ENCODE measurements at regions not wholly inside any gene's neighbourhood (a gene's known extent, or its start where the extent isn't known, plus 50 kb on each side); places are given as distances from the start of the nearest gene placed in this dataset.
"Not testable (repeated sequence)": the region's sequence is repeated elsewhere in the genome, so short reads cannot be mapped to it uniquely, and the experiment has no call there.

DNA sequence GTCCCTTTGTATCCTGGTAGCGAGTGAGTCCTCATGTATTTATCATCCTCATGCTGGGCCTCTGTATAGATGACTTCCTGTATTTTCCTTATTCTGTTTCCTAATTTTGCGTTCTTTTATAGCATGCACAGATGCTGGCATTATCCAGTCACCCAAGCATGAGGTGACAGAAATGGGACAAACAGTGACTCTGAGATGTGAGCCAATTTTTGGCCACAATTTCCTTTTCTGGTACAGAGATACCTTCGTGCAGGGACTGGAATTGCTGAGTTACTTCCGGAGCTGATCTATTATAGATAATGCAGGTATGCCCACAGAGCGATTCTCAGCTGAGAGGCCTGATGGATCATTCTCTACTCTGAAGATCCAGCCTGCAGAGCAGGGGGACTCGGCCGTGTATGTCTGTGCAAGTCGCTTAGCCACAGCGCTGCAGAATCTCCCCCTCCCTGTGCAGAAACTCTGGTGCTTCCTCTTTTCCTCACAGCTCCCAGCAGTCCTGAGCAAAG, 183.1 kb upstream of the PRSS58 start:
- no peak for DNase-seq (ENCODE audit: low read depth)

DNA sequence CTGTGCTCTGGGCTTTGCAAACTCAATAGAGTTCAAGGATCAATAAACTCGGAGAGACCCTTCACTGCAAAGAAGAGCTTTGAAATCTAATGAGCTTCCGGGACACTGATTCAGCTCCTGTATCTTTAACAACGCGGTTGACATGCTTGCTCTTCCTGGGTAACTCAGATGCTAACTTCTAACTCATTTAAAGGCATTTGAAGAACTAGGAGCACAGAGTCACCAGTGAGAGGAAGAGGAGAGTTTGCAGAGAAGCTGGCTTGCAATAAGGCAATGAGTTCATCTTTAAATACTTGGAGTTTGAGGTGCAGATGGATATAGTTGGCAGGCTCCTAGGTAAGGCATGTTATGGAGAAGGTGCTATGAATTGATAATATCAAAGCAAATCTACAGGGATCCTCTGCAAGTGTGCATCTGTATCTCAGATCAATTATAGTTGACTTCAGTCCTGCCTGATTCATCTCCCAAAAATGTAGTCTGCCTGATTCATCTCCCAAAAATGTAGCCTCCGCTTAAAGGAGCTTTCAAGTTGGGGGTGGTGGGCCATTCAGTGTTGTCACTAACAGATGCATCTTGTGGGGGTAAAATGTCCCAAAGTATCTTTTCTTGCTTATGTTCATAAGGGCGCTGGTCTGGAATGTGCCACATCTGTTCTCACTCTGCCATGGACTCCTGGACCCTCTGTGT, 182.5 kb upstream of the PRSS58 start:
- DNase-seq (ENCODE audit: low read depth), result peak; percentile 91

DNA sequence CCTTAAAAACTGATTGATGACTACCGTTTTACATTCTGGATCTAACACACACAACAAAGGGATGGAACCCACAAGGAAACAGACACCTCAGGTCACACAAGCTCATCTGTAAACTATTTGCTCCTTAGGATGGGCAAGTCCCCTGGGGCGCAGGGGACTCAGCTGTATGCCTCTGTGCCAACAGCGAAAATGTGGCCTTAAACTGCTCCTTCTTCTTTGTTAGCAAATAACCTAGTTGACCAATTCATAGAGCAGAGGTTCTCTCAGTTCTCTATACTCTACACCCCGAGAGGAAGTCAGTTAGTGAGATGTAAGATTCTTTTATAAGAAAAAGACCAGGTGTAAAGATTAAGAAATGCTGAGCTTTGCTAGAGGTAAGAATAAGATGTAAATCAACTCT, 181.9 kb upstream of the PRSS58 start:
- DNase-seq (ENCODE audit: low read depth), result no peak

DNA sequence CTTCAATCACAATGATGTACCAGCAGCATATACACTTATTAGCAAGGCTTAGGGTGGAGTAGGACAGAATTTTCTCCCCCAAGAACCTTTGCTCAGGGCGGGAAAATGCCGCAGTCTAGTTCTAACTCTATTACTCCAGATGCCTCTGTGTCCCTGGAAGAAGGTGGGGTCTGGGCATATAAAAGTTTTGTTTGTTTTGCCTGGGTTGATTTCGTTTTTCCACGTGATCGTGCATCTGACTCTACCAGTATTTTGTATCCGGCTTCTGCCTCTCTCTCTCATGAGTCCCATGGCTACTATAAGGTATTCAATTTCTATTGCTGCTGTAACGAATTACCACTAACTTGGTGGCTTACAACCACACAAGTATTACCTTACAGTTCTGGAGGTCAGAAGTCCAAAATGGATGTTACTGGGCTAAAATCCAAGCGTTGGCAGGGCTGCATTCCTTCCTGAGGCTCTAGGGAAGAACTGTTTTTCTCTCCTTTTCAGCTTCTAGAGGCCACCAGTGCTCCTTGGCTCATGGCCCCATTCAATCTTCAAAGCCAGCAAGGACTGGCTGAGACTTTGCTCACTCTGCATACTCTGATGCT, 181.2 kb upstream of the PRSS58 start:
- peak; percentile 63 for DNase-seq (ENCODE audit: low read depth)

DNA sequence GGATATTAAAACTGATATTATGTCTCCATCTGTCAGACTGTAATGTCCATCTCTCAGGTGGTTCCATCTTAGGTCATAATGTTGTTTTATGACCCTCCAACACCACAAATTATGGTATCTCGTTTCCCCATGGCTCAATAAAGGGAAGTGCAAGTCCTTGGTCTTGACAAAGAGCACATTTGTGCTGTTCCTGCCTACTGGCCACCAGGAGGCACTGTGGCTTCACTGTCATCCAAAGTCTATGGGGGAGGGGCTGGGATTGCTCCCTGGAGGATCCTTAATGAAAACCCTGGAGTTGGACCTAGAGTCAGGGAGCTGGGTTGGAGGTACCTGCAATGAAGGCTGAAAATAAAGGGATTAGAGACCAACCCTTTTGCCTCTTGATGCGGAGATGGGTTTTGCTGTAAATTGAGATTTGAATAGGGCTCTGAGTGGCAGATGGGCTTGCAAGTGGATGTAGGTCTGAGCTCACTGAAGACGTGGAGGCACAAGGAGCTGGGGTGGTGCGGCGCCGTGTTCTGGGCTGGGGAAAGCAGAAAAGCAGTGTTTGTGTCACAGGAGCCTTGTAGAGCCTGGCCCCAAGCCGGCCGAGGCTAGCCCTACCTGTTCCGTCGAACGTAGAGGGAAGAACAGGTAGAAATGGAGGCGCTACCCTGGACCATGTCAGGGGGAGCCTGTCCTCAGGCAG, 180.5 kb upstream of the PRSS58 start:
- DNase-seq (ENCODE audit: low read depth), result peak; percentile 74

DNA sequence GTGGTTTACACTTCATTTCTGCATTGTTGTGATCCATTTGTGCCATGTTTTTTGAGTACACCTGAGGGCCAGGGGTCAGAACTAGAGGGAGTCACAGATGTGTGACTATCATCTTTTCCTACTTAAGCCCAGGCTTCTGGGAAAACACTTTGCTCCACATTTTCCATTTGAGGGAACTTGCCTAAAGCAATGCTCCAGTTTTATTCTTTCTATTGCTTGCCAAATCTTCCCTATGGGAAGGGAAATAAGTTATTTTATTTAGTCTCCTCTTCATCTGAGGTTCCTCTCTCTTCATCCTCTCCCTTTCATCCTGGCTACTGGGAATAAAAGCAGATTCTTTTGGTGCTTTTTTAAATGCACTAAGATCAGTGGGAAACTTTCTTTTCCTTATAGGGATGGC, 179.9 kb upstream of the PRSS58 start:
- no peak for DNase-seq (ENCODE audit: low read depth)

DNA sequence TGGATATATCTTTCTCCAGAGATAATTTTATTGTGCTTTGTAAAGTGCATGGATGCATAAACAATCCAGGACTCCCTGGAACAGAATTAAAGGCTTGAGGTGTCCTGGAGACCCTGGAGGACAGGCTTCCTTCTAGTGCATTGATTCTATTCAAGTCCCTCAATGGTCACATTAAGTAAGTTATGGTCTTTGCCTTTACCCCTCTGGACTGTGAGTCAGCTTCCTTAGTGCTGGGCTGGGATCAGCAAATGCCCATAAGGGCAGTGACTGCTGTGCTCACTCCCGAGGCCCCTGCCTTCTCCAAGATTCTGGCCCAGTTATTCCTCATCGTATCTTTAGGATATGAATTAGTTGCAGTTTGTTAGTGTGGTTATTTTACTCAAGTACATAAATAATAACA, 178.7 kb upstream of the PRSS58 start:
- peak; percentile 36 for DNase-seq (ENCODE audit: low read depth)

DNA sequence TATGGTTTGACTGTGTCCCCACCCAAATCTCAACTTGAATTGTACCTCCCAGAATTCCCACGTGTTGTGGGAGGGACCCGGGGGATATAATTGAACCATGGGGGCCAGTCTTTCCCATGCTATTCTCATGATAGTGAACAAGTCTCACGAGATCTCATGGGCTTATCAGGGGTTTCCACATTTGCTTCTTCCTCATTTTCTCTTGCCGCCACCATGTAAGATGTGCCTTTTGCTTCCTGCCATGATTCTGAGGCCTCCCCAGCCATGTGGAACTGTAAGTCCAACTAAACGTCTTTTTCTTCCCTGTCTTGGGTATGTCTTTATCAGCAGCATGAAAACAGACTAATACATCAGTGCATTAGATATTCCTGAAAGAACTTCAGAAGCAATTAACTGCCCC, 177.7 kb upstream of the PRSS58 start:
- DNase-seq (ENCODE audit: low read depth), result not testable (repeated sequence)

DNA sequence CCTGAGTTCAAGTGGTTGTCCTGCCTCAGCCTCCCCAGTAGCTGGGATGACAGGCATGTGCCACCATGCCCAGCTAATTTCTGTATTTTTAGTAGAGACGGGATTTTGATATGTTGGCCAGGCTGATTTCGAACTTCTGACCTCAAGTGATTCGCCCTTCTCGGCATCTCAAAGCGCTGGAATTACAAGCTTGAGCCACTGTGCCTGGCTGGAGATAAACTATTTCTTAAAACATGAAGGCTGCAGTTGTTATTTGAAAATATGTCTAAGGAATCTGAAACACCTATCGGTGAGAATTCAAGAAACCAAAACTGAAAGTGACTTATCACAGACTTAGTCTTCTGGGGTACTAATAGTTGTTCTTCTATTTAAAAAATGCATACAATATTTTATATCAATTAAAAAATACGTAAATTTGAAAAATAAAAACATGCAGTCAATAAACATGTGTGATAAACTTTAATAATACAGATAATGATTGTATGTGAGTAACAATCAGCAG, 176.9 kb upstream of the PRSS58 start:
- no peak for DNase-seq (ENCODE audit: low read depth)

DNA sequence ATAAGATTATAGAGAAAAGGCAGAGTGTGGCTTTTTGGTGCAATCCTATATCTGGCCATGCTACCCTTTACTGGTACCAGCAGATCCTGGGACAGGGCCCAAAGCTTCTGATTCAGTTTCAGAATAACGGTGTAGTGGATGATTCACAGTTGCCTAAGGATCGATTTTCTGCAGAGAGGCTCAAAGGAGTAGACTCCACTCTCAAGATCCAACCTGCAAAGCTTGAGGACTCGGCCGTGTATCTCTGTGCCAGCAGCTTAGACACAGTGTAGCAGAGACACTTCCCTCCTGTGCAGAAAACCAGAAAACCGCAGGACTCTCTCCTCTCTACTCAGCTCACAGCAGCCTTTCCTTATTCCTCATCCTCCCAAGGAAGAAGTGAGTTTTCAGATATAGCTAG, 176.3 kb upstream of the PRSS58 start:
- not testable (repeated sequence) for DNase-seq (ENCODE audit: low read depth)

DNA sequence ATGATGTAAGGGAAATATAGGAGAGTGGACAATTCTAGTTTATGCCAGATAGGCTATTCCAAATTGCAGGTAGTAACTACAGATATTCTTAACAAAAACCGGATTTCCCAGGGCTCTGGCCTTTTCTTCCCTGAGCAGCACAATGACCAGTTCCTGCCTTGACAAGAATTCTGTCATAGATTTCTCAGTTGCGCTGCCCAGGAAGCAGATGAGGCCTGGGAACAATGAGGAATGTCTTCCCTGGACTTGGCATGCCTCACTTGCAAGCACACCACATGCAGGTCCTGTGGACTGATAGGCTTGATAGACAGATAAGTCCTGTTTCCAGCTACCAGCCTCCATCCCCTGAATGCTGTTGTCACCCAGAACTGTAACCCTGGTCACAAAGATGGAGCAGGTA, 174.5 kb upstream of the PRSS58 start:
- DNase-seq (ENCODE audit: low read depth), result no peak

DNA sequence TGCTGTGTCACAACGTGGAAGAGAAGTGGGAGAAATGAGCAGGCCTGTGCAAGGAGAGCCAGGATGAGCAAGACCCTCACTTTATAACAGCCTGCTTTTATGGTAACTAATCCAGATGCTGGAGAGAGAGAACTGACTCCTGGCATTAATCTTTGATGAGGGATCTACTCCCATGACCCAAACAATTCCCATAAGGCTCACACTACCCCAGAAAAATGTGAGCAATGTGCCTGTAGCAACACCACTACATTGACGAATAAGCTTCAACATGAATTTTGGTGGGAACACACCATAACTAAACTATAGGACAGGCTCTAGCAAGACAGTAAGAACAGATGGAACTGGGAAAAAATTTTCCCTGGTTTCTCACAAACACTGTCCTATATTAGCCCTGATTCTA, 173.6 kb upstream of the PRSS58 start:
- DNase-seq (ENCODE audit: low read depth), result no peak

DNA sequence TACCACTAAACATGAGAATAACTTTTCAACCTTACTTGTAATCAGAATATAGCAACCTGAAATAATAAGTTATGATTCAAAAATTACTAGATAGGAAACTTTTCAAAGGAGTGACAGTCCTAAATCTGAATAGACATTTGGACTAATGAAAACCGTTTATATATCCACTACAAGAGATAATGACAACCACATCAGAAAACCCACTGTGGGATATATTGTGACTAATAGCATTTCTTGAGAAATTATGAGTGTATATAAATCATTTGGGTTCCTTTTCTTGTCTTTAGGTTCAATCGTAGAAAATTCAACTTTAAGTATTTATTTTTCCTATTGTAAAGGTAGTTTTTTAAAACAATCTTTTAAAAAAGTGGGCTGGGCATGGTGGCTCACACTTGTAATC, 170.2 kb upstream of the PRSS58 start:
- no peak for DNase-seq (ENCODE audit: low read depth)

DNA sequence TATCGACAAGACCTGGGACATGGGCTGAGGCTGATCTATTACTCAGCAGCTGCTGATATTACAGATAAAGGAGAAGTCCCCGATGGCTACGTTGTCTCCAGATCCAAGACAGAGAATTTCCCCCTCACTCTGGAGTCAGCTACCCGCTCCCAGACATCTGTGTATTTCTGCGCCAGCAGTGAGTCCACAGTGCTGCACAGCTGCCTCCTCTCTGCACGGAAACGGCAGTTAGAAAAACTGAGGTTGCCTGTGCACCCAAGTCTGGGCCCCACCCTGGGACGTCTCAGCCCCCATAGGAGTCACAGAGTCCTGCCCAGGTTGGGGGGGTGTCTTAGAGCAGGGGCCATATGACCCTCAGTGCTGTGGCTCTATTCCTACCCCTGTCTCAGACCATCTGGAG, 167.4 kb upstream of the PRSS58 start:
- DNase-seq (ENCODE audit: low read depth), result no peak

DNA sequence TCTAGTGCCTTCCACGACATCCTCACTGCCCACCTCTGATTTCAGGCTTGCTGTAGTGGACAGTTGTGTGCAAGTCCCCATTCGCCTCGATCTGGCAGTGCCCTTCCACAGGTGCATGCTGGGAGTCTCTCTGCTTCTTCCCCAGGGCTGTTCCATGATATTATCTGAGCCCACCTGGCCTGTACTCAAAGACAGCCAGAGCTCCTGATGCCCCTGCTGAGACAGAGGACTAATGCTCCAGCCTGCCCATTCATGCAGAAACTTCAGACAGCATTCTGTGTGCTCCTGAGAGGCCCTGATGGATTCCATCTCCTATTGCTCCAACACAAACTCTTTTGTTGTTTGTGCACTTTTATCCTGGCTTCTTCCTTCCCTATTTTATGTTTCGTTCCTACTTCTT, 164.8 kb upstream of the PRSS58 start:
- no peak for DNase-seq (ENCODE audit: low read depth)

DNA sequence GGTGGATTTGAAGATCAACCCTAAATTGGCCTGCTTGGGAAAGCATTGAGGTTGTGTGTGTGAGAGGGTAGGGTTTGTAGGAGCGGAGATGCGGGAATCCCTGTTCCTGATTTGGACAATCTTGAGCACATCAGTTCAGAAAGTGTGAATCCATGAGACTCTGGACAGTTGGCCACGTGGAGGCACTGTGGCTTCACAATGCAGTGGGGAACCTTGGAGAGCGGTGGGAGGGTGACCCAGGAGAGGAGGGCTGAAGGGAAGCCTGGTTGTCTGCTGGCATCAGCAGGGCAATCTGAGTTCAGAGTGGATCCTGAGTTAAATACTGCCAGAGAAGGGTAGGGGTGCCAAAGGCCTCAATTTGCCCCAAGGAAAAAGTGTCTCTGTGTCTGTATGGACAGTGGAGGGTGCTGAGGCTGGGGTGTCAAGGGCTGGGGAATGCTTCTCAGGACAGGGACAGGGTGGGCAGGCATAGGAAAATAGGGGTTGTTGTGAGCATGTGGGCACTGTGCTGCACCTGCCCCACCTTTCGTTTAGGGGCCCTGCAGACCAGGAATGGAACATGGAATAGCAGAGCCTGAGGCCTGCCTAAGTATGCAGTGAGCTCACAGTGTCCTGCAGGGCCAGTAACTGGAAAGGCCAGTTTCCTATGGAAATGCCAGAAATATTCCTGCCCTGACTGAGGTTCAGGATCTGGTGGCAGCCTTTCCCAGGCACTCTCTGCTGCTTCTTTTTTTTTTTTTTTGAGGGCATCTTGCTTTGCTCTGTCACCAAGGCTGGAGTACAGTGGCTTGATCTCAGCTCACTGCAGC, 162.9 kb upstream of the PRSS58 start:
- DNase-seq (ENCODE audit: low read depth), result peak; percentile 77

DNA sequence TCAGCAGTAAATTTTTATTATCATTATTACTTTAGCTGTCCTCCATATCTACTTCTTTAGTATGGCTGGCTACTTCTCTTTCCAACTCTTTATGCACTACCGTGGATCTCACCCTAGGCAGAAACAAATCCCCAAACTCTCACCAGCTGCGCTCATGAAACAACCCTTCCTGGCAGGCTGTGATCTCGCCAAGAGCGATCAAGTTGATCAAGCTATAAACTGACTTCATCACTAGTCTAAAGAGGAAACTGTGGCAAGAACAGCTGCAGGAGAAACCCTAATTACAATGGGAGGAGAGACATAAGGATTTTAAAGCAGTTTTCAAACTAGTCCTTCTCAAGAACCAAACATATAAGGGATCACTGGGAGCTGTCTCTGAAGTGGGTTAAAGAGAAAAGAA, 160.5 kb upstream of the PRSS58 start:
- DNase-seq (ENCODE audit: low read depth), result no peak

DNA sequence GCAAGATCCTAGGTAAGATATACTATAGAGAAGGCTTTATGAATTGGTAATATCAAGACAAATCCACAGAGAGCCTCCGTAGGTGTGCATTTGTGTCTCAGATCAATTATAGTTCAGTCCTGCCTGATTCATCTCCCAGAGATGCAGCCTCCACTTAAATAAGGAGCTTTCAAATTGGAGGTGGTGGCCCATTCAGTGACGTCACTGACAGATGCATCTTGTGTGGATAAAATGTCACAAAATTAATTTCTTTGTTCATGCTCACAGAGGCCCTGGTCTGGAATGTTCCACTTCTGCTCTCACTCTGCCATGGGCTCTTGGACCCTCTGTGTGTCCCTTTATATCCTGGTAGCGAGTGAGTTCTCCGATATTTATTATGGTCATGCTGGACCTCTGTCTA, 157.1 kb upstream of the PRSS58 start:
- no peak for DNase-seq (ENCODE audit: low read depth)

DNA sequence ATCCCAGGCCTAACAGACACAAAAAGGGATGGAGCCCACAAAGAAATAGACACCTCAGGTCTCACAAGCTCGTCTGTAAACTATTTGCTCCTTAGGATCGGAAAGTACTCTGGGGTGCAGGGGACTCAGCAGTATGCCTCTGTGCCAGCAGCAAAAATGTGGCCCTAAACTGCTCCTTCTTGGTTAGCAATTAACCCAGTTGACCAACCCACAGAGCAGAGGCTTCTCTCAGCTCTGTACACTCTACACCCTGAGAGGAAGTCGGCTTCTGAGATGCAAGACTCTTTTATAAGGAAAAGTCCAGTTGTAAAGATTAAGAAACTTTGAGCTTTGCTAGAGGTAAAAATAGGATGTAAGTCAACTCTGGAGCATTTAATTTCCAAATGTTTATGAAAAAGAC, 156.3 kb upstream of the PRSS58 start:
- no peak for DNase-seq (ENCODE audit: low read depth)

DNA sequence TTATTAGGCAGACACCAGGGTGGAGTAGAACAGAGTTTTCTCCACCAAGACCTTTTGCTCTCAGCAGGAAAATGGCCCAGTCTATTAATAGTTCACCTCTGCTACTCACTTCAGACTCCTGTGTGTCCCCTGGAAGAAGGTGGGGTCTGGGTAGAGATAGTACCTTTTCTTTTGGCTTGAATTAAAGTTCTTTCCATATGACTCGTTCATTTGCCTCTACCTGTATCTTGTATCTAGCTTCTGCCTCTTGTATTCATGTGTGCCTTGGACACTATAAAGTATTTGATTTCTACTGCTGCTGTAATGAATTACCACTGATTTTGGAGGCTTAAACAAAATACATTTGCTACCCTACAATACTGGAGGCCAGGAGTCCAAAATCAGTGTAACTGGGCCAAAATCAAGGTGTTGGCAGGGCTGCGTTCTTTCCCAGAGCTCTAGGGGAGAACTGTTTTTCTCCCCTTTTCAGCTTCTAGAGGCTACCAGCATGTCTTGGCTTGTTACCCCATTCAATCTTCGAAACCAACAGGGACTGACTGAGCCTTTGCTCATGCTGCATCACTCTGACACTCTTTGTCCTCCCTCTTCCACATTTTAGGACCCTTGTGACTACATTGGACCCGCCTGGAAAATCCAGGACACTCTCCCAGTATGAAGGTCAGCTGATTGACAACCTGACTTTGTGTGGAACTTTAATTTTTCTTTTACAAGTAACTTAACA, 155.6 kb upstream of the PRSS58 start:
- DNase-seq (ENCODE audit: low read depth), result no peak

DNA sequence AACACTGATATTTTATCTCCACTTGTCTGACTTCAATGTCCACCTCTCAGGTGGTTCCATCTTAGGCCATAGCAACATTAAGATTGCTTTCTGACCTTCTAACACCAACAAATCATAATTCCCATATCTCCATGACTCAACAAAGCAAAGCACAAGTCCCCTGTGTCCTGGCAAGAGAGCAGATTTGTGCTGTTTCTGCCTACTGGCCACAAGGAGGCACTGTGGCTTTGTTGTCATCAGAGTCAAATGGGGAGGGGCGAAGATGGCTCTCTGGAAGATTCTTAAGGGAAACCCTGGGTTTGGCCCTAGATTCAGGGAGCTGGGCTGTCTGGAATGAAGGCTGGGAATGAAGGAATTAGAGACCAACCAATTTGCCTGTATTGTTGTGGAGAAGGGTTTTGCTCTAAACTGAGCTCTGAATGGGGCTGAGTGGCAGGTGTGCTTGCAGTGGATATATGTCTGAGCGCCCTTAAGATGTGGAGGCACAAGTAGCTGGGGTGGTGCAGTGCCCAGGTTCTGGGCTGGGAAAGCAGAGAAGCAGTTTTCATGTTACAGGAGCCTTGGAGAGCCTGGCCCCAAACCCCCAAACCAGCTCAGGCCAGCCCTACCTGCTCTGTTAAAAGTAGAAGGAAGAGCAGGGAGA, 154.8 kb upstream of the PRSS58 start:
- peak; percentile 86 for DNase-seq (ENCODE audit: low read depth)

Data from LHCN-M2 (cell line).